HG03066 (cell line): ENCODE measurements at regions not wholly inside any gene's neighbourhood (a gene's known extent, or its start where the extent isn't known, plus 50 kb on each side); places are given as distances from the start of the nearest gene placed in this dataset.
"Not testable (repeated sequence)": the region's sequence is repeated elsewhere in the genome, so short reads cannot be mapped to it uniquely, and the experiment has no call there.

Experiments used
- ATAC-seq: cut with Tn5 transposase; IDR thresholded peaks from one replicate; pipeline ENCODE4 v1.9.1; 2021; ENCODE audit warnings: low read depth; ENCODE audit not compliant: unreplicated experiment

- peak; percentile 23 for ATAC-seq
These were observed 1321.1 kb downstream of the TBC1D22A start for GRCh38 chr22:48083502-48083901.

GRCh38 chr22:48082284-48082683, 1319.8 kb downstream of the TBC1D22A start:
- no peak for ATAC-seq

DNA sequence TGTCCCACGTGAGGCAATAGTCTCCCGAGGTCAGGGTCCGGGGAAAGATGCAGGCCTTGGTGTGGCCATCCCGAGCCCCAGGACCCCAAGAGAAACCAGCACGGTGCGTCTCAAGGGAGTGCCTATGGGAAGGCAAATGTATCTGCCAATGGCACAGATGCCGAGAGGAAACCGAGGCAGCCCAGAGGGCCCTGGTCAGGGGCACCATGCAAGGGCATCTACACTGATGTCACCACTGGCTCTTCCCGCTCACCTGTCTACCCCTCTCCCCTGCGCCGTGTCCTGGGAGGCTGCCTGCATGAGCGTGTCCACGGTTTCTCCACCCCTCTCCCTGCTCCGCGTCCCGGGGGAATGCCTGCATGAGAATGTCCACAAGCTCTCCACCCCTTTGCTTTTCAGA, 1318.8 kb downstream of the TBC1D22A start:
- no peak for ATAC-seq

GRCh38 chr22:48080316-48081165, 1318.1 kb downstream of the TBC1D22A start:
- ATAC-seq: no peak

- no peak for ATAC-seq
These were observed 1317.2 kb downstream of the TBC1D22A start for GRCh38 chr22:48079505-48080290.

DNA sequence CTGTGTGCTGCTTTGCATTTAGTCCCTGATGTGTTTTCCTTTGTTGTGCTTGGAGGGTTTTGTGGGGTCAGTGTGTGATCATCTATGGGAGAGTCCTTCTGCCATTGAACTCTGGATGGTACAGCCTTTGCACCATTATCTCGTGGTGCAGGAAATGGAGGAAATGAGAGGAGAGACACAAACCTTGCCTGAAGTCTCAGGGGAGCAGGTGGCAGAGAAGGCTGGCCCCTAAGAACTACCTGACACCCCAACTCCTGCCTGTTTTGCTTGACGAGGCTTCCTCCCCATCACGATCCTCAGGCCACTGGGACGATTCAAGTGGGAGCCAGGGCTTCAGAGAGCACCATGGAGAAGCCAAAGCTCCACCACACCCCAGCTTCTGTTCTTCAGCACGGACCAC, 1316.4 kb downstream of the TBC1D22A start:
- no peak for ATAC-seq

- no peak for ATAC-seq
These were observed 1315.2 kb downstream of the TBC1D22A start for GRCh38 chr22:48077699-48078098.

GRCh38 chr22:48076008-48076407, 1313.6 kb downstream of the TBC1D22A start:
- no peak for ATAC-seq

DNA sequence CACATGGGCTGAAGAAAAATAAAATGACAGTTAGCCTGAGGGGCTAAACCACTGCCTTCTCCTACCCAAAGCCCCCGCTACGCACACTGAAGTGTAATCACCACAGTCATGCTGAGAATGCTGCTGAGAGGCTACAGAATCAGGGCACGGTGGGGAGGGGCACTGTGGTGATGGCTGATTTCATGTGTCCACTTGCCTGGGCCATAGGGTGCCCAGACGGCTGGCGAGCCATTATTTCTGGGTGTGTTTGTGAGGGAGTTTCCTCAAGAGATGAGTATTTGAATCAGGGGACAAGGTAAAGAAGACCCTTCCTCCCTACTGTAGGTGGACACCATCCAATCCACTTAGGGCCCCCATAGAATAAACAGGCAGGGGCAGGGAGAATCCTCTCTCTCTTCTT, 1313.2 kb downstream of the TBC1D22A start:
- ATAC-seq: no peak

GRCh38 chr22:48072777-48073176, 1310.3 kb downstream of the TBC1D22A start:
- no peak for ATAC-seq

DNA sequence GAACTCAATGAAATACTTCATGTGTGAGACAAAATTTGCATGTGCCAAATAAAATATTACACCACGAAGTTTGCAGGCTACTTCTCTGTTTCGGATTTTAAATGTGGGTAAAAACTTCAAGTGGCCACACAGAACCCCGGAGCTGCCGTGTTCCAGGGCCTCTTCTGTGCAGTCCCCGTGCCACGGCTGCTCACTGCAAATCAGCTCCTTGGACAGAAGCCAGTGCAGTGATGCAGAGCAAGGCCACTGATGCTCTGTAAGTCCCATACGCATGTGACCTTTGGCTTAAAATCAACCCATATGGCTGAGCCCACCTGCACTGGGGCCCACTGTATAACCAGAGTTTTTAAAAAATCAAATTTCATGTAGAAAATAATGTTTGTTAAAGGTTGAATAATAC, 1309.4 kb downstream of the TBC1D22A start:
- ATAC-seq: no peak

DNA sequence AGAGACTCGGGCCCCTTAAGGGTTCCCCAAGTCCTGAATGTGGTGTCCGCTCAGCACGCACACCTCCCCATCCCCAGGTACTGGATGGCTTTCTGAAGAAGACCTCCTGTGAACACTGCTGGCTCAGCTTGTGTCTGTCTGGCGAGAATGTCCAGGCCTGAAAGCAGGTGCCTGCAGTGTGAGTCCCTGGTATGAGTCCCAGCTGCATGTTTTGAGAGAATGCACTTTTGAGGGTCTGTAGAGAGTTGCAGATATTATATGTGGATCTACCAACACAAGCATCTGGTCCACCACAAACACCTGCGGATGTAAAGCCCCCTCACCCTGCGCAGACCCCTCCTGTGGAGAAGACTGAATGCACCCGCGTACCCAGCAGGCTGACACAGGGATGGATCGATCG, 1308.9 kb downstream of the TBC1D22A start:
- no peak for ATAC-seq

DNA sequence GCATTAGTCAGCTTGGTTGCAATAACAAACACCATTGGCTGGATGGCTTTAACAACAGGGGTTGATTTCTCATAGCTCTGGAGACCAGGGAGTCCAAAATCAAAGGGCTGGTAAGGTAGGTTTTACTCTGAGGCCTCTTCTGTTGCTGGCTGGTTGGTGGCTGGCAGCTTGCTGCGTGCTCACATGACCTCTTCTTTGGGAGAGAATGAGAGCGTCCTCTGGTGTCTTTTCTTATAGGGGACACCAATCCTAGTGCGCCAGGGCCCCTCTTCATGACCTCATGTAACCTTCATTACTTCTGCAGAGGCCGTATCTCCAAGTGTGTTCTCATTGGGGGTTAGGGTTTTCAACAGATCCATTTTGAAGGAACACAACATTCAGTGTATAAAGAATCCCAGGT, 1308.3 kb downstream of the TBC1D22A start:
- no peak for ATAC-seq

- ATAC-seq: no peak
These were observed 1307.6 kb downstream of the TBC1D22A start for GRCh38 chr22:48070083-48070482.

GRCh38 chr22:48069256-48069655, 1306.8 kb downstream of the TBC1D22A start:
- no peak for ATAC-seq

- no peak for ATAC-seq
These were observed 1306.0 kb downstream of the TBC1D22A start for GRCh38 chr22:48068323-48068885.

GRCh38 chr22:48065892-48066291, 1303.4 kb downstream of the TBC1D22A start:
- no peak for ATAC-seq

- no peak for ATAC-seq
These were observed 1299.3 kb downstream of the TBC1D22A start for GRCh38 chr22:48061726-48062125.

GRCh38 chr22:48060266-48060665, 1297.8 kb downstream of the TBC1D22A start:
- no peak for ATAC-seq

- ATAC-seq: not testable (repeated sequence)
These were observed 1297.1 kb downstream of the TBC1D22A start for GRCh38 chr22:48059521-48059920.

DNA sequence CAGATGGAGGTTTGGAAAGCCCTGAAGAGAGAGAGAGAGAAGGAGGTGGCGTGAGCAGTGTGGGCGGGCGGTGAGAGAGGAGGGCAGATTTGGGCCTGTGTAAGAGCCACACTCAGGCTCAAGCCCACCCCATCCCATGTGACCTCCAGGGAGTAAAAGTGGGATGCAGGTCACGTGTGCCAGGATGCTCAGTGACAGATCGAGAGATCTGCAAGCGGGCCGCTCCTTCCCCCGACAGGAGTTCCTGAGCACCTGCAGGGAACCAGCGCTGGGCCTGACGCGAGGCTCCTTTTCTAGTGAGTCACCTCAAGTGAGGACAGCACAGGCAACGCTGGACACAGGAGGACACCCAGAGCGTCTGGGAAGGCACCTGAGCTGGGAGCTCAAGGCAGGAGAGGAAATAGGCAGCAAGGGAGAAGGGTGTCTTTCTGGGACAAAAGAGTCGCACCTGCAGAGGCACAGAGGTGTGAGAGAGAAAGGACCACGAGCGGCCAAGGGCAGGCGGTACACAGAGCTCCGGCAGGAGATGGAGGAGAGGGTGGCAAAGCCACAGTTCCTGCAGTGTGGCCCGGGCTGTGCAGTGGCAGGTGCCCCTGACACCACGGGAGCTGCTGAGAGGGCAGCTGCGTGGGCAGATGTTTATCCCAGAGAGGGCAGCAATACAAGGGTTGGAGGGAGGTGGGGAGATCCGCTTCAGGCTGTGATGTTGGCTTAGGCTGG, 1294.8 kb downstream of the TBC1D22A start:
- no peak for ATAC-seq
